ENCODE measurements at regions not wholly inside any gene's neighbourhood (a gene's known extent, or its start where the extent isn't known, plus 50 kb on each side); places are given as distances from the start of the nearest gene placed in this dataset.
"Not testable (repeated sequence)": the region's sequence is repeated elsewhere in the genome, so short reads cannot be mapped to it uniquely, and the experiment has no call there.

GRCh38 chr4:60423573-60424184 lies 776.4 kb upstream of the ADGRL3 start:
- in situ Hi-C loops (cut with HindIII; ENCODE audit: low sequenced_read_pairs) = not testable (repeated sequence)

- in situ Hi-C loops (cut with HindIII; ENCODE audit: low sequenced_read_pairs) = no loop called here
Observed at GRCh38 chr4:60432911-60433310, 767.2 kb upstream of the ADGRL3 start.

- in situ Hi-C loops (cut with HindIII; ENCODE audit: low sequenced_read_pairs) = no loop called here
Observed at GRCh38 chr4:60443068-60443467, 757.1 kb upstream of the ADGRL3 start.

- in situ Hi-C loops (cut with HindIII; ENCODE audit: low sequenced_read_pairs) = no loop called here
Observed at GRCh38 chr4:60443796-60444195, 756.3 kb upstream of the ADGRL3 start.

- in situ Hi-C loops (cut with HindIII; ENCODE audit: low sequenced_read_pairs) = no loop called here
Observed at GRCh38 chr4:60450054-60450453, 750.1 kb upstream of the ADGRL3 start.

GRCh38 chr4:60452266-60452665 lies 747.9 kb upstream of the ADGRL3 start:
- in situ Hi-C loops (cut with HindIII; ENCODE audit: low sequenced_read_pairs) = no loop called here

- in situ Hi-C loops (cut with HindIII; ENCODE audit: low sequenced_read_pairs) = loop anchor here (5.0 kb wide), 1 partner anchor 102 kb away; no protein-coding TSS in a partner anchor
Observed at GRCh38 chr4:60455380-60455779, 744.7 kb upstream of the ADGRL3 start.

- in situ Hi-C loops (cut with HindIII; ENCODE audit: low sequenced_read_pairs) = no loop called here
Observed at GRCh38 chr4:60461551-60461950, 738.6 kb upstream of the ADGRL3 start.

GRCh38 chr4:60463857-60464502 lies 736.1 kb upstream of the ADGRL3 start:
- in situ Hi-C loops (cut with HindIII; ENCODE audit: low sequenced_read_pairs) = no loop called here

GRCh38 chr4:60482921-60483351 lies 717.2 kb upstream of the ADGRL3 start:
- in situ Hi-C loops (cut with HindIII; ENCODE audit: low sequenced_read_pairs) = no loop called here

GRCh38 chr4:60485276-60485675 lies 714.9 kb upstream of the ADGRL3 start:
- in situ Hi-C loops (cut with HindIII; ENCODE audit: low sequenced_read_pairs) = no loop called here

GRCh38 chr4:60487118-60487761 lies 712.9 kb upstream of the ADGRL3 start:
- in situ Hi-C loops (cut with HindIII; ENCODE audit: low sequenced_read_pairs) = not testable (repeated sequence)

- in situ Hi-C loops (cut with HindIII; ENCODE audit: low sequenced_read_pairs) = no loop called here
Observed at GRCh38 chr4:60500810-60501209, 699.3 kb upstream of the ADGRL3 start.

- in situ Hi-C loops (cut with HindIII; ENCODE audit: low sequenced_read_pairs) = no loop called here
Observed at GRCh38 chr4:60502733-60503132, 697.4 kb upstream of the ADGRL3 start.

GRCh38 chr4:60506061-60506460 lies 694.1 kb upstream of the ADGRL3 start:
- in situ Hi-C loops (cut with HindIII; ENCODE audit: low sequenced_read_pairs) = no loop called here

GRCh38 chr4:60522265-60522664 lies 677.9 kb upstream of the ADGRL3 start:
- in situ Hi-C loops (cut with HindIII; ENCODE audit: low sequenced_read_pairs) = no loop called here

GRCh38 chr4:60531776-60532379 lies 668.2 kb upstream of the ADGRL3 start:
- in situ Hi-C loops (cut with HindIII; ENCODE audit: low sequenced_read_pairs) = no loop called here

- in situ Hi-C loops (cut with HindIII; ENCODE audit: low sequenced_read_pairs) = no loop called here
Observed at GRCh38 chr4:60544981-60545380, 655.1 kb upstream of the ADGRL3 start.

GRCh38 chr4:60562334-60562733 lies 637.8 kb upstream of the ADGRL3 start:
- in situ Hi-C loops (cut with HindIII; ENCODE audit: low sequenced_read_pairs) = no loop called here

GRCh38 chr4:60565558-60565957 lies 634.6 kb upstream of the ADGRL3 start:
- in situ Hi-C loops (cut with HindIII; ENCODE audit: low sequenced_read_pairs) = no loop called here

GRCh38 chr4:60575336-60575735 lies 624.8 kb upstream of the ADGRL3 start:
- in situ Hi-C loops (cut with HindIII; ENCODE audit: low sequenced_read_pairs) = no loop called here

- in situ Hi-C loops (cut with HindIII; ENCODE audit: low sequenced_read_pairs) = no loop called here
Observed at GRCh38 chr4:60579335-60579734, 620.8 kb upstream of the ADGRL3 start.
